SK-N-SH treated with all-trans-retinoic acid at 6 μM for 48 hours (cell line): ENCODE measurements at regions not wholly inside any gene's neighbourhood (a gene's known extent, or its start where the extent isn't known, plus 50 kb on each side); places are given as distances from the start of the nearest gene placed in this dataset.

Experiments
- ATAC-seq: fragments of 200-7000 bp; cut with Tn5 transposase; 3 replicates; pipeline ENCODE4 v1.9.1; 2020; ENCODE audit warnings: mild to moderate bottlenecking, moderate library complexity
- ARNTL ChIP-seq: fragments of 450-650 bp; formaldehyde crosslinking; IDR thresholded peaks from 2 replicates; pipeline ENCODE4 v1.5.0; 2020; ENCODE audit warnings: low read depth, mild to moderate bottlenecking, moderate library complexity, borderline replicate concordance
- BACH2 ChIP-seq: fragments of 250-450 bp; sonication (Bioruptor Pico); IDR thresholded peaks from 2 replicates; pipeline ENCODE4 v1.9.0; 2021; ENCODE audit warnings: mild to moderate bottlenecking, borderline replicate concordance
- CREB5 ChIP-seq: fragments of 250-450 bp; sonication (Bioruptor Pico); IDR thresholded peaks from 2 replicates; pipeline ENCODE4 v1.5.1; 2020; ENCODE audit warnings: low read depth, mild to moderate bottlenecking, moderate library complexity
- CSDC2 ChIP-seq: fragments of 250-450 bp; sonication (Bioruptor Pico); IDR thresholded peaks from 2 replicates; pipeline ENCODE4 v1.5.0; 2020; ENCODE audit warnings: mild to moderate bottlenecking, moderate library complexity
- CSRNP3 ChIP-seq: fragments of 250-450 bp; sonication (Bioruptor Pico); IDR thresholded peaks from 2 replicates; pipeline ENCODE4 v1.5.1; 2021; ENCODE audit warnings: mild to moderate bottlenecking, moderate library complexity
- ESRRG ChIP-seq: fragments of 250-450 bp; sonication (Bioruptor Pico); IDR thresholded peaks from 2 replicates; pipeline ENCODE4 v1.6.1; 2021; ENCODE audit warnings: mild to moderate bottlenecking
- GLIS3 ChIP-seq: fragments of 250-450 bp; sonication (Bioruptor Pico); IDR thresholded peaks from 2 replicates; pipeline ENCODE4 v1.5.0; 2020; ENCODE audit warnings: mild to moderate bottlenecking, moderate library complexity
- OSR1 ChIP-seq: fragments of 250-450 bp; sonication (Bioruptor Pico); IDR thresholded peaks from 2 replicates; pipeline ENCODE4 v1.8.0; 2022; ENCODE audit warnings: moderate library complexity, mild to moderate bottlenecking, inconsistent platforms
- PATZ1 ChIP-seq: fragments of 250-450 bp; sonication (Bioruptor Pico); IDR thresholded peaks from 2 replicates; pipeline ENCODE4 v1.8.0; 2020; ENCODE audit warnings: mild to moderate bottlenecking, moderate library complexity, borderline replicate concordance
- POU6F1 ChIP-seq: fragments of 250-450 bp; sonication (Bioruptor Pico); IDR thresholded peaks from 2 replicates; pipeline ENCODE4 v1.8.0; 2021; ENCODE audit warnings: low read depth, mild to moderate bottlenecking, moderate library complexity, borderline replicate concordance
- PPARA ChIP-seq: fragments of 250-450 bp; sonication (Bioruptor Pico); IDR thresholded peaks from 2 replicates; pipeline ENCODE4 v1.5.0; 2020; ENCODE audit warnings: mild to moderate bottlenecking, borderline replicate concordance
- RARB ChIP-seq: fragments of 250-450 bp; sonication (Bioruptor Pico); IDR thresholded peaks from 2 replicates; pipeline ENCODE4 v1.8.0; 2021; ENCODE audit warnings: mild to moderate bottlenecking, moderate library complexity
- SNAI2 ChIP-seq: fragments of 250-450 bp; sonication (Bioruptor Pico); IDR thresholded peaks from 2 replicates; pipeline ENCODE4 v1.5.0; 2020; ENCODE audit warnings: mild to moderate bottlenecking, moderate library complexity
- TCF4 ChIP-seq: fragments of 250-450 bp; sonication (Bioruptor Pico); IDR thresholded peaks from 2 replicates; pipeline ENCODE4 v1.8.0; 2021; ENCODE audit warnings: mild to moderate bottlenecking, moderate library complexity, borderline replicate concordance
- TOX ChIP-seq: fragments of 250-450 bp; sonication (Bioruptor Pico); IDR thresholded peaks from 2 replicates; pipeline ENCODE4 v1.8.0; 2021; ENCODE audit warnings: mild to moderate bottlenecking, moderate library complexity, borderline replicate concordance
- TSHZ2 ChIP-seq: fragments of 250-450 bp; sonication (Bioruptor Pico); IDR thresholded peaks from 2 replicates; pipeline ENCODE4 v1.5.0; 2020; ENCODE audit warnings: mild to moderate bottlenecking, moderate library complexity
- ZC3H10 ChIP-seq: fragments of 250-450 bp; sonication (Bioruptor Pico); IDR thresholded peaks from 2 replicates; pipeline ENCODE4 v1.5.1; 2021; ENCODE audit warnings: mild to moderate bottlenecking, moderate library complexity
- ZFP3 ChIP-seq: fragments of 250-450 bp; sonication (Bioruptor Pico); IDR thresholded peaks from 2 replicates; pipeline ENCODE4 v1.5.0; 2020; ENCODE audit warnings: mild to moderate bottlenecking, moderate library complexity
- ZFP30 ChIP-seq: fragments of 450-650 bp; formaldehyde crosslinking; IDR thresholded peaks from 2 replicates; pipeline ENCODE4 v1.5.0; 2022; ENCODE audit warnings: mild to moderate bottlenecking, moderate library complexity
- ZNF565 ChIP-seq: fragments of 450-650 bp; formaldehyde crosslinking; conservative IDR thresholded peaks from 2 replicates; pipeline ENCODE4 v1.5.0; 2020; ENCODE audit warnings: low read depth, mild to moderate bottlenecking, moderate library complexity
- ZNF70 ChIP-seq: fragments of 450-650 bp; formaldehyde crosslinking; IDR thresholded peaks from 2 replicates; pipeline ENCODE4 v1.5.0; 2020; ENCODE audit warnings: mild to moderate bottlenecking, moderate library complexity
- ZNF8 ChIP-seq: fragments of 450-650 bp; formaldehyde crosslinking; IDR thresholded peaks from 2 replicates; pipeline ENCODE4 v1.5.0; 2020; ENCODE audit warnings: mild to moderate bottlenecking, moderate library complexity

- TF ChIP-seq CSDC2 (no peak), ZNF70 (CRISPR knock-in tag) (no peak), ARNTL (CRISPR knock-in tag) (no peak), GLIS3 (CRISPR knock-in tag) (no peak), CSRNP3 (no peak), ZNF565 (CRISPR knock-in tag) (no peak), TSHZ2 (CRISPR knock-in tag) (no peak), ZC3H10 (CRISPR knock-in tag) (no peak), PATZ1 (CRISPR knock-in tag) (no peak), CREB5 (CRISPR knock-in tag) (no peak), PPARA (CRISPR knock-in tag) (no peak), POU6F1 (no peak), ESRRG (CRISPR knock-in tag) (no peak), ZFP3 (CRISPR knock-in tag) (no peak), SNAI2 (CRISPR knock-in tag) (no peak), OSR1 (CRISPR knock-in tag) (no peak), RARB (CRISPR knock-in tag) (no peak), TCF4 (CRISPR knock-in tag) (no peak), TOX (no peak), ZFP30 (CRISPR knock-in tag) (no peak)
- TF ChIP-seq, all 23 proteins: peak for 0
- no peak for ATAC-seq
Observed at GRCh38 chr5:23234197-23234596, 273.2 kb upstream of the PRDM9 start.

GRCh38 chr5:23223846-23224245 is 283.6 kb upstream of the PRDM9 start:
- no peak for TF ChIP-seq RARB (CRISPR knock-in tag)
- TF ChIP-seq ARNTL (CRISPR knock-in tag): no peak
- TF ChIP-seq ESRRG (CRISPR knock-in tag): no peak
- no peak for TF ChIP-seq GLIS3 (CRISPR knock-in tag)
- TF ChIP-seq OSR1 (CRISPR knock-in tag): no peak
- no peak for TF ChIP-seq ZFP3 (CRISPR knock-in tag)
- no peak for TF ChIP-seq TCF4 (CRISPR knock-in tag)
- no peak for TF ChIP-seq ZC3H10 (CRISPR knock-in tag)
- TF ChIP-seq ZNF565 (CRISPR knock-in tag): no peak
- no peak for TF ChIP-seq BACH2
- no peak for TF ChIP-seq POU6F1
- TF ChIP-seq CREB5 (CRISPR knock-in tag): no peak
- TF ChIP-seq ZNF8 (CRISPR knock-in tag): no peak
- no peak for TF ChIP-seq TSHZ2 (CRISPR knock-in tag)
- no peak for TF ChIP-seq CSRNP3
- no peak for TF ChIP-seq PPARA (CRISPR knock-in tag)
- TF ChIP-seq, all 23 proteins: peak for 0
- no peak for ATAC-seq
